GM23338 (cell line): ENCODE measurements at regions not wholly inside any gene's neighbourhood (a gene's known extent, or its start where the extent isn't known, plus 50 kb on each side); places are given as distances from the start of the nearest gene placed in this dataset.

Source experiments
- POLR2AphosphoS5 ChIP-seq: IDR thresholded peaks from 2 replicates; pipeline ENCODE4 v1.6.1; 2016; ENCODE audit warnings: antibody characterized with exemption, low read depth
- TF ChIP-seq, protein P1 (sequence below), 2 experiments: fragments of 200-600 bp in 1 of 2; sonication (generic) in 1 of 2; conservative IDR thresholded peaks; 2 replicates each; pipeline versions ENCODE4 v1.5.1 to v1.6.1; 2016 to 2017; ENCODE audit warnings: antibody characterized with exemption in 2 of 2, low read depth in 2 of 2, mild to moderate bottlenecking in 2 of 2, moderate library complexity in 1 of 2

DNA sequence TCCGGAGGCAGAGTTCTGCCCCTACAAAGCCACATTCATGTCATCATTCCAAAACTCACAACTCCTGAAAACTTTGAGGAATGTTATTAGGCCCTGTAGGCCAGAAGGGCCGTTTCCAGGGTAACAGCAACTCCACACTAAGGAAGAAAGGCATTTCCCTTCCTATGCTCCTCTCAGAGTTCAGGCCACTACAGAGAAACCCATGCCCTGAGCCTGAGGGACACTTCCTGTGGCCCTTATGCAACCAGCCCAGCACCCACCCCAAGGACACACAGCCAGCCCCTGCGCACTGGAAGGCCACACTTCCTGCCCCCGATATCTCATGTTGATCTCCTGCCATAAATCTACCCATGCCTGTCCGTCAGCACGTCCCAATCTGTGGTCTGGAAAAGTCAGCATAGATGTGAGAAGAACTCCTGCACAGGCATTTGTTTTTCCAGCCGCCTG lies 289.3 kb downstream of the BCOR start:
- TF ChIP-seq, protein P1, sequence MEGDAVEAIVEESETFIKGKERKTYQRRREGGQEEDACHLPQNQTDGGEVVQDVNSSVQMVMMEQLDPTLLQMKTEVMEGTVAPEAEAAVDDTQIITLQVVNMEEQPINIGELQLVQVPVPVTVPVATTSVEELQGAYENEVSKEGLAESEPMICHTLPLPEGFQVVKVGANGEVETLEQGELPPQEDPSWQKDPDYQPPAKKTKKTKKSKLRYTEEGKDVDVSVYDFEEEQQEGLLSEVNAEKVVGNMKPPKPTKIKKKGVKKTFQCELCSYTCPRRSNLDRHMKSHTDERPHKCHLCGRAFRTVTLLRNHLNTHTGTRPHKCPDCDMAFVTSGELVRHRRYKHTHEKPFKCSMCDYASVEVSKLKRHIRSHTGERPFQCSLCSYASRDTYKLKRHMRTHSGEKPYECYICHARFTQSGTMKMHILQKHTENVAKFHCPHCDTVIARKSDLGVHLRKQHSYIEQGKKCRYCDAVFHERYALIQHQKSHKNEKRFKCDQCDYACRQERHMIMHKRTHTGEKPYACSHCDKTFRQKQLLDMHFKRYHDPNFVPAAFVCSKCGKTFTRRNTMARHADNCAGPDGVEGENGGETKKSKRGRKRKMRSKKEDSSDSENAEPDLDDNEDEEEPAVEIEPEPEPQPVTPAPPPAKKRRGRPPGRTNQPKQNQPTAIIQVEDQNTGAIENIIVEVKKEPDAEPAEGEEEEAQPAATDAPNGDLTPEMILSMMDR (conservative IDR thresholded peaks at IDR 0.05; ENCODE audit: low read depth in 2 of 2), result no peak
- TF ChIP-seq POLR2AphosphoS5, result no peak
